ENCODE measurements at regions not wholly inside any gene's neighbourhood (a gene's known extent, or its start where the extent isn't known, plus 50 kb on each side); places are given as distances from the start of the nearest gene placed in this dataset.
"Not testable (repeated sequence)": the region's sequence is repeated elsewhere in the genome, so short reads cannot be mapped to it uniquely, and the experiment has no call there.

DNA sequence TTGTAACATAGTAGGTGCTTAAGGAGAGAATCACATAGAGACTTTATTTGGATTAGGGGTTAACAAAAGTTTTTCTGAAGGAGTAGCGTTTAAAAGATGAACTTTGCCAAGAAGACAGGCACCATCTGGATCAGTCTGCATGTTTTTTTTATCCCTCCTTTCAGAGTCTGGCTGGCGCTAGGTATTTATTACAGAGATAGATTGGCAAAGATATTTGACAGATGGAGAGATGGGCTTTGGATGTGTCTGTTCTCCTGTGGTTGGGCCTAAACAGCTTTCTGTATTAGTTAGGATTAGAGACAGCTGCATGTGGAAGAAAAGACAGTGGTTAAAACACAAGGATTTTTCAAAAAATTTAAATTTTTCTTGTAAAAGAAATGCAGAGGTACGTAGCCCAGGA lies 133.9 kb downstream of the C12orf75 start:
- Histone ChIP-seq H3K36me3 (ENCODE audit: insufficient read depth, low read length) (no peaks in the 10 kb centered on the region), H3K4me1 (ENCODE audit: insufficient read depth, low read length) (peaks cover 11% of the 10 kb centered on the region; the same call in 1 of the 2 replicates), H3K9me3 (ENCODE audit: control insufficient read depth, insufficient read depth, low read length) (no peaks in the 10 kb centered on the region), H3K9ac (ENCODE audit: low read depth, low read length) (no peak overlapping the region)

DNA sequence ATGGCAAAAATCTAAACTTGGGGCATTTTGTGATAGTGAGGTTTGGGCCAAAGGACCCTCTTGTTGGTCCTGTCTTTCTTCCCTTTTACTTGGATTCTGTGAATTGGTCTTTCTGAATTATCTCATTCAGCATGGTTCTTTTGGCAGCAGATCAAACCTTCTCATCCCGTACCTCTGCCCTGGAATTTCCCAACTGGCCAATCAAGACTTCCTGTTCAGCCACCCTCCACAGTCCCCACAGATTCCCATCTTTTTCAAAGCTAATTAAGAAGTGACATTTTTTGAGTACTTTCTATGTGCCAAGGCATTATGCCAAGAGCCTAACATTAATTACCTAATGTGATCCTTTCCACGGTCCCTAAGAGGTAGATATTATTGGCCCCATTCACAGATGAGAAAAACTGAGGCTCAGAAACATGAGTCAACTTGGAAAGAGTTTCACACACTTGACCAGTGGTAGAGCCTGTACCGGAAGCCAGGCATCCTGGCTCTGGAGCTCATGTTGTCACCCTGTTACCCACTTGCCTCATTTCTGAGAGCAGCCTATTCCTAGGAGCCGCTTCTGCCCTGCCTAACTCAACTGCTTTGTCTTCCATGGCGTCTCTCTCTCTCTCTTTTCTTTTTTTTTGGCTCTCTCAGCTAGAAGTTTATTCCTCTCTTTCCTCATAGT lies 135.9 kb downstream of the C12orf75 start:
- no peak overlapping the region for H3K9ac ChIP-seq (ENCODE audit: low read depth, low read length)
- no peaks in the 10 kb centered on the region for H3K36me3 ChIP-seq (ENCODE audit: insufficient read depth, low read length)
- peaks cover 11% of the 10 kb centered on the region; the same call in 1 of the 2 replicates for H3K4me1 ChIP-seq (ENCODE audit: insufficient read depth, low read length)
- H3K9me3 ChIP-seq (ENCODE audit: control insufficient read depth, insufficient read depth, low read length): no peaks in the 10 kb centered on the region

DNA sequence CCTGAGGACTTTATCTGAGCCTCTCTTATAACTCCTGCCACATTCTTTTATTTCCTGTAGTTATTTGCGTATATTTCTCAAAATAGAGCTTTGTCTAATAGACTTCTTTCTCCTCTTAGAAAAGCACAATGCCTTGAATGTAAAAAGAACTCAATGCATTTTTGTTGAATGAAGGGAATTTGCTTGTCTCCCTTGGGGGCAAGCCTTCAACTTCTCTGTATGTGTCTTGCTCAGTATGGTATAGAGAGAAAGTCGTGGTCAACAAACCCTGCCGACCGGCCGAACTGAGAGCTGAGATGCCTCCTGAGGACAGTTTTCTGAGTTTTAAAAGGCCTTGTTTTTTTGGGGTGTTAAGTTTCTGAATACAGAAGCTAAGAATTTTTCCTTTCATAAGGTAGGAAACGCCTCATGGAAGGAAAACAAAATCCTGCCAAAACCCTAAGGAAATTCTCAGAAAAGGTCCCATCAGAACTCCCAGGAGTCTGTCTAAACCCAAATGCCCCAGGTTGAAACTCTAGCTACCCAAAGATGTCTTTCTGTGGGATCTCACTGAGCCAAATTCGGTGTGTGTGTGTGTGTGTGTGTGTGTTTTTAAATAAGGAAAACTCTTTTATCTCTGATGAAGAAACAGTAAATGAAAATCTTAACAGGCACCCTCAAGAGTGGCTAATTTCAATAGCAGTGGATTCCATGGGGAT lies 136.6 kb downstream of the C12orf75 start:
- Histone ChIP-seq H3K4me1 (ENCODE audit: insufficient read depth, low read length) (peaks cover 8% of the 10 kb centered on the region; the same call in 1 of the 2 replicates), H3K36me3 (ENCODE audit: insufficient read depth, low read length) (no peaks in the 10 kb centered on the region), H3K9me3 (ENCODE audit: control insufficient read depth, insufficient read depth, low read length) (no peaks in the 10 kb centered on the region), H3K9ac (ENCODE audit: low read depth, low read length) (no peak overlapping the region)

DNA sequence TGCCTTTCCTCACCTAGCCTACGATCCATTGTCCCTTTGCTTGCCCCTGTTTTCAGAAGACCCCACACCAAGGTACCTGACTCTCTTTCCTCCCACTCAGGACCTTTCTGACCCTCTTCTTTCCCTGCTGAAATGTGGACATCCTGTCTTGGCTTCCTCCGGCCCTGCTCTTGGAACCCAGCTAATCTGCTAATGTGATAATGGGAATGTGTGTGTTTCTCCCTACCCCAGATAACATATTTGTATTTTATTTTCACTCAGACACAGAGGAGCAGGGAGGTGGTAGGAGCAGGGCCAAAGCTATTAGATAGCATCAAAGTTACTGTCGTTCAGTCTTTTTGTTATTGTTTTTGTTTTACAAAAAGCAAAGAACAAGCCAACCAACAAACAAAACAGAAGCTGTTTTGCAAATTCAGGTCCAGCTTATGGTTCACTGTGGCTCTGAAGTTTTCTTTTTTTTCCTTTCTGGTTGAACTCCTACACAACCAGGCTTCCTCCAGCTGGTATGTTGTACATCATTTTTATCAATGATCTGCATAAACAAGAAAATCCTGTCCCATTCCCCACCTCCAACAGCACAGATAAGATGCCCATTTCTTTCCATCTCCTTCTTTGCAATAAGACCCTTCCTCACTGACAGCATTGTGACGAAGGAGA lies 137.3 kb downstream of the C12orf75 start:
- Histone ChIP-seq H3K9ac (ENCODE audit: low read depth, low read length) (no peak overlapping the region), H3K36me3 (ENCODE audit: insufficient read depth, low read length) (no peaks in the 10 kb centered on the region), H3K9me3 (ENCODE audit: control insufficient read depth, insufficient read depth, low read length) (no peaks in the 10 kb centered on the region), H3K4me1 (ENCODE audit: insufficient read depth, low read length) (peaks cover 5% of the 10 kb centered on the region; the same call in 1 of the 2 replicates)

DNA sequence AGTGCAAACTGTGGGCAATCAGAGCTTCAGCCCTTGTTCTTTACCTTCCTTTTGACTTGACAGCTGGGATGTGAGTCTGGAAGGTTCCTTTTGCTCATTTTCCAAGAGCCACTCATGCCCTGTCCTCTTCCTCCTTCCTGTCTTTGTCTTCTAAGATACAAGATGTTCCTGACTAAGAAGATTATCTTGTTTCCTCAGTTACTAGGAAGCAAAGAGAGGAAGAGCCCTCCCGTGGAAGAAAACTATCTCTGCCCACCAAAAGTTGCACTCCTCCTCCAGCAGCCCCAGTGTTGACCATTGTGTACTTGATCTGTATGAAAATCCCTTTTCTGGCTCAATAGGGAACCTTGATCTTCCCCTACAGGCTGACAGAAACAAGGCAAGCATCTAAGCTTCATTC lies 138.0 kb downstream of the C12orf75 start:
- Histone ChIP-seq H3K4me1 (ENCODE audit: insufficient read depth, low read length) (0 out of 2 replicates have a peak, but pooled peaks cover 5% of the 10 kb centered on the region), H3K9ac (ENCODE audit: low read depth, low read length) (no peak overlapping the region), H3K9me3 (ENCODE audit: control insufficient read depth, insufficient read depth, low read length) (no peaks in the 10 kb centered on the region), H3K36me3 (ENCODE audit: insufficient read depth, low read length) (no peaks in the 10 kb centered on the region)

DNA sequence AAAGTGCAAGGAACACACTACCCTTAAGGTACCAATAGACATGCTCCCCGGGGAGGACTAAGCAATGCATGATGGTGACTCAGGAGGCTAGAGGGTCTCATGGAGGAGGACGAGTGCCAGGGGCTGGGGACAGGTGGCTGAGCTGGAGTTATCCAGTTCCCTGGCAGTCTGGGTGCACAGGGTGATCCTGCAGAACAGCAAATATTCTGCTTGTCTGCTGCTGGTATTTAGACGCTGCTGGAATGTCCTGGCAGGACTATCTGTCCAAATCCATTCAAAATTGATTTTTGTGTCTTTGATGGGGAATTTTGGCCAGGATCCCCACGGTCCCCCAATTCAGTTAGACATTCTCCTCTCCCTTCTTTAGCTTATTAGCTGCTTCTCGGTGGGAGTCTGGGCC lies 138.7 kb downstream of the C12orf75 start:
- no peaks in the 10 kb centered on the region for H3K9me3 ChIP-seq (ENCODE audit: control insufficient read depth, insufficient read depth, low read length)
- H3K4me1 ChIP-seq (ENCODE audit: insufficient read depth, low read length): 0 out of 2 replicates have a peak, but pooled peaks cover 5% of the 10 kb centered on the region
- H3K36me3 ChIP-seq (ENCODE audit: insufficient read depth, low read length): no peaks in the 10 kb centered on the region
- no peak overlapping the region for H3K9ac ChIP-seq (ENCODE audit: low read depth, low read length)

DNA sequence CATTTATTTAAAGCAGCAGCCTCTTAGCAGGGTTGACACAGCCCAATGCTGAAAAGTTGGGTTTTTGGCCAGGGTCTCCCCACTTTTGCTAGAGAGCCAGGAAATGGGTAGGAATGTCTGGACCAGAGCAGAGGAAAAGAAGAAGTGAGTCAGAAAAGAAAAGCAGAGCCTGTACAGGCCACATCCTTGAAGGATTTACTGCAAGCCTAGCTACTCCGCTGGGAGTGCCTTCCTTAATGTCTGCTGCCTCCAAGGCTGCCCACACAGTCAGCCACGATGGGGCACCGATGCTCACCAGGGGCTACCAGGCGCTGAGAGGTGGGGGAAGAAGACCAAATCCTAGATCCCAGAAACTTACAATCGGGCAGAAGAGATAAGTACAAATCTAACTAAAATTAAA lies 139.2 kb downstream of the C12orf75 start:
- H3K9ac ChIP-seq (ENCODE audit: low read depth, low read length): no peak overlapping the region
- no peaks in the 10 kb centered on the region for H3K36me3 ChIP-seq (ENCODE audit: insufficient read depth, low read length)
- H3K9me3 ChIP-seq (ENCODE audit: control insufficient read depth, insufficient read depth, low read length): no peaks in the 10 kb centered on the region
- 0 out of 2 replicates have a peak, but pooled peaks cover 5% of the 10 kb centered on the region for H3K4me1 ChIP-seq (ENCODE audit: insufficient read depth, low read length)

DNA sequence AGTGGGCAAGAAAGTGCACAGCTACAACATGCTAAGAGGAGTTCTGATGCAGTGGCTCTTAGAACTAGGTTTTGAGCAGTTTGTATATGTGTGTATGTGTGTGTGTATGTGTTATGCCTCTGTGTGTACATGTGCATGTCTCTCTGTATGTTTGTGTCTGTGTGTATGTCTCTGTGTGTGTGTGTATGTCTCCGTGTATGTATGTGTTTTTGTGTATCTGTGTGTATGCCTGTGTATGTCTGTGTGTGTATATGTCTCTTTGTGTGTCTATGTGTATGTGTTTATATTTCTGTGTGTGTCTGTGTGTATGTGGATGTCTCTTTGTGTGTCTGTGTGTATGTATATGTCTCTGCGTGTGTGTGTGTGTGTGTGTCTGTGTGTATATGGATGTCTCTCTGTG lies 139.6 kb downstream of the C12orf75 start:
- H3K9me3 ChIP-seq (ENCODE audit: control insufficient read depth, insufficient read depth, low read length): no peaks in the 10 kb centered on the region
- H3K36me3 ChIP-seq (ENCODE audit: insufficient read depth, low read length): no peaks in the 10 kb centered on the region
- H3K9ac ChIP-seq (ENCODE audit: low read depth, low read length): no peak overlapping the region

DNA sequence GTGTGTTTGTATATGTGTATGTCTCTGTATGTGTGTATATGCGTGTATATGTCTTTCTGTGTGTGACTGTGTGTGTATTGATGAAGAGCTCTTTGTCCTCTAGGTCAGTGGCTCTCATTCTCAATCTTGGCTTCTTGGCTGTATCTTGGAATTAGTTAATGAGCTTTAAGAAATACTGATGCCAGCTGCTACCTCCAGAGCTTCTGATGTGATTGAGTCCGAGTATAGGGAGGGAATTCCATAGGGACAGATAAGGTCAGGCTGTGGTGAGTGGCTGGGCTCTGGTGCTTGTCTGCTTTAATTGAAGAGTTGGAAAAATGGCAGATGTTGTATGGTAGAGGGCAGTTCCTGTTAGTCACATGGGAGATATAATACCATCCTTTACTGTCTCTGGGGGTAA lies 140.1 kb downstream of the C12orf75 start:
- H3K9me3 ChIP-seq (ENCODE audit: control insufficient read depth, insufficient read depth, low read length): no peaks in the 10 kb centered on the region
- no peaks in the 10 kb centered on the region for H3K36me3 ChIP-seq (ENCODE audit: insufficient read depth, low read length)
- 0 out of 2 replicates have a peak, but pooled peaks cover 5% of the 10 kb centered on the region for H3K4me1 ChIP-seq (ENCODE audit: insufficient read depth, low read length)
- no peak overlapping the region for H3K9ac ChIP-seq (ENCODE audit: low read depth, low read length)

More for the DNA sequence above, 139.6 kb downstream of the C12orf75 start:
- 0 out of 2 replicates have a peak, but pooled peaks cover 5% of the 10 kb centered on the region for H3K4me1 ChIP-seq (ENCODE audit: insufficient read depth, low read length)

DNA sequence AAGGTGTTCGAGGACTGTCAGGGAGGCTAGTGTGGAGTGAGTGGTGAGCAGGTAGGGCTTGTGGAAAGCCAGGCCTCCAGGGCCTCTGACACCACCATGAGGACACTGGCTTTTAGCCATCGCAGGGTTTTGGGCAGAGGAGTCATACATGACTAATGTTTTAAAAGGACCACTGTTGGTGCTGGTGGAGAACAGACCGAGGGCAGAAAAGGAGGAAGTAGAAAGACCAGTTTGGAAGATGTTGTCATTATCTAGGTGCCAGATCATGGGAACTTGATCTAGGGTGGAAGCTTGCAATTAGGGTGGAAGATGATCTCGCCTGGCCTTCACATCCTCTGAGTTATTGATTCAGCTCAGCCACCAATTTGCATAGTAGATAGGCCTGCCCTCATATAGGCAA lies 144.2 kb downstream of the C12orf75 start:
- H3K9me3 ChIP-seq (ENCODE audit: control insufficient read depth, insufficient read depth, low read length): no peaks in the 10 kb centered on the region
- H3K36me3 ChIP-seq (ENCODE audit: insufficient read depth, low read length): no peaks in the 10 kb centered on the region
- H3K4me1 ChIP-seq (ENCODE audit: insufficient read depth, low read length): peaks cover 9% of the 10 kb centered on the region
- no peak overlapping the region for H3K9ac ChIP-seq (ENCODE audit: low read depth, low read length)

DNA sequence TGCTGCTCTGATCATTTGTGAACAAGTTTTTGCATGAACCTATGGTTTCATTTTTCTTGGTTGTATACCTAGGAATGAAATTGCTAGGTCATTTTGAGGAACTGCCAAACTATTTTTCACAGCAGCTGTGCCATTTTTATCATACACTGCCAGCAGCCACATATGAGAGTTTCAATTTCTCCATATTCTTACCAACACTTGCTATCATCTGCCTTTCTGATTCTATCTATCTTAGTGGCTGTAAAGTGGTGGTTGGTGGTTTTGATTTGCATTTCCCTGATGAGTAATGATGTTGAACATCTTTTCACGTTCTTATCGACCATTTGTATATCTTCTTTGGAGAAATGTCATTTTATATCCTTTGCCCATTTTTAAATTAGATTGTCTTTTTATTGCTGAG lies 146.1 kb downstream of the C12orf75 start:
- H3K9ac ChIP-seq (ENCODE audit: low read depth, low read length): no peak overlapping the region
- no peaks in the 10 kb centered on the region for H3K36me3 ChIP-seq (ENCODE audit: insufficient read depth, low read length)
- H3K9me3 ChIP-seq (ENCODE audit: control insufficient read depth, insufficient read depth, low read length): no peaks in the 10 kb centered on the region
- peaks cover 13% of the 10 kb centered on the region for H3K4me1 ChIP-seq (ENCODE audit: insufficient read depth, low read length)

DNA sequence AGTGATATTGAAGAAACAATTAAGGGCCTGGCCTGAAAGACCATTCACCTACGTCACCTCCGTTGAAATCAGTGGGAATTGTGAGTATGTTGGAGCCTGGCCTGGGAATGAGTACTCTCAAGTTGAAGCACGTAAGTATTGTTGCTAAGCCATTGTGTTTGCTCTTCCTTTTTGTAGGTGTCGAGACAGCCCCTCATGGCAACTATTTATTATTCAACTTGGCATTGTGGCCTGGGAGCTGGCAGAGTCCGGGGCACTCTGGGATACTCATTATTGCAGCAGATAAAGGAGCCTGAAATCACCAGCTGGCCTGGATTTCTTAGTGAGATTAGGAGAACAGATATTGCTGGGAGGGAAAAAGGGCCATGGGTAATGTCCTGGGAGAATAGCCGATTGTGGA lies 147.4 kb downstream of the C12orf75 start:
- no peak overlapping the region for H3K9ac ChIP-seq (ENCODE audit: low read depth, low read length)
- H3K9me3 ChIP-seq (ENCODE audit: control insufficient read depth, insufficient read depth, low read length): no peaks in the 10 kb centered on the region

DNA sequence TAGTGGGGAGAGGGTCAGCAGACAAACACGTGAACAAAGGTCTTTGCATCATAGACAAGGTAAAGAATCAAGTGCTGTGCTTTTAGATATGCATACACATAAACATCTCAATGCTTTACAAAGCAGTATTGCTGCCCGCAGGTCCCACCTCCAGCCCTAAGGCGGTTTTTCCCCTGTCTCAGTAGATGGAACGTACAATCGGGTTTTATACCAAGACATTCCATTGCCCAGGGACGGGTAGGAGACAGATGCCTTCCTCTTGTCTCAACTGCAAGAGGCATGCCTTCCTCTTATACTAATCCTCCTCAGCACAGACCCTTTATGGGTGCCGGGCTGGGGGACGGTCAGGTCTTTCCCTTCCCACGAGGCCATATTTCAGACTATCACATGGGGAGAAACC lies 148.3 kb downstream of the C12orf75 start:
- H3K9me3 ChIP-seq (ENCODE audit: control insufficient read depth, insufficient read depth, low read length); H3K9ac ChIP-seq (ENCODE audit: low read depth, low read length); H3K36me3 ChIP-seq (ENCODE audit: insufficient read depth, low read length): not testable (repeated sequence)
- peaks cover 18% of the 10 kb centered on the region for H3K4me1 ChIP-seq (ENCODE audit: insufficient read depth, low read length)

More for the DNA sequence above, 147.4 kb downstream of the C12orf75 start:
- no peaks in the 10 kb centered on the region for H3K36me3 ChIP-seq (ENCODE audit: insufficient read depth, low read length)
- H3K4me1 ChIP-seq (ENCODE audit: insufficient read depth, low read length): peaks cover 13% of the 10 kb centered on the region

DNA sequence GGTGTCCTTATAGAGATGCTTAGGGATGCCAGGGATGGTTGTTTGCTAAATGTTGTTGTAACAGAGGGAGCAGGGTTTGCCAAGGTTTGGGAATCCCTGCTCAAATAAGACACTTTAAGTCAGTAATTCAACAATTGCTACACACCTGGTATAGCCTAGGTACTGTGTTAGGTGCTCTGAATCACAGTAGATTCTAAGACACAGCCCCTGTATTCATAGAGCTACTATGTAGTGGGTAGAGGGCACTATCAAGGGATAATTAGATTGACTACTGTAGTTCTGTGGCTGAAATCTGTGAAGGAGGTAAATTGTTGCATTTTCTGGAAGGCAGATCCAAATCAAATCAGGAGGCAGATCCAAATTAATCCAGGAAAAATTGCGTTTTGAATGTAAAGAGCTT lies 149.2 kb downstream of the C12orf75 start:
- H3K9ac ChIP-seq (ENCODE audit: low read depth, low read length): no peak overlapping the region
- peaks cover 18% of the 10 kb centered on the region for H3K4me1 ChIP-seq (ENCODE audit: insufficient read depth, low read length)
- H3K36me3 ChIP-seq (ENCODE audit: insufficient read depth, low read length): no peaks in the 10 kb centered on the region
- H3K9me3 ChIP-seq (ENCODE audit: control insufficient read depth, insufficient read depth, low read length): no peaks in the 10 kb centered on the region

DNA sequence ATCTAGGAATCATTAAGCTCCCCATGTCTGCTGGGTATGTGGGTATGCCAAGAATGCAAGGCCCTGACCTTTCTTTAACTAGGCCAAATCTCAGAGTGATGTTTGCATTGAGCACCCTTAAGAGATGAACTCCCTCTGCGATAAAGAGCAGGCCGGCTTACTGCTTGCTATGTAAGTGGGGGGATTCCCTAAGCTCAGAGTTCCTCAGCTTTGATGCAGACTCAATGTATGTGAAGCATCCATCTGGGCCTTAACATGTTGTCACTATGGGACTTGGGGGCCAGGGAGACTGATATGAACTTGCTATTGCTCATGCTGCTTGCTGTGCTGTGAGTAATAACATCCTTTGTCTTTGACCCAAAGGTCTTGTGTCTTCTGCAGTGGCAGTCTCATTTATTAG lies 149.7 kb downstream of the C12orf75 start:
- no peaks in the 10 kb centered on the region for H3K36me3 ChIP-seq (ENCODE audit: insufficient read depth, low read length)
- no peak overlapping the region for H3K9ac ChIP-seq (ENCODE audit: low read depth, low read length)
- peaks cover 18% of the 10 kb centered on the region for H3K4me1 ChIP-seq (ENCODE audit: insufficient read depth, low read length)
- H3K9me3 ChIP-seq (ENCODE audit: control insufficient read depth, insufficient read depth, low read length): no peaks in the 10 kb centered on the region

Measured in ES-I3 (cell line).